Sigmoid colon (tissue), 4 donors: ENCODE measurements at regions not wholly inside any gene's neighbourhood (a gene's known extent, or its start where the extent isn't known, plus 50 kb on each side); places are given as distances from the start of the nearest gene placed in this dataset.

ENCODE experiments used
- CTCF ChIP-seq, 4 experiments: fragments of 450-650 bp in 3 of 4; fragments of 200-600 bp in 1 of 4; IDR thresholded peaks; one replicate each; pipeline ENCODE4 v1.5.1; 2016 to 2019; ENCODE audit warnings: antibody characterized with exemption in 4 of 4, mild to moderate bottlenecking in 3 of 4, moderate library complexity in 2 of 4
- EP300 ChIP-seq, 4 donors: sonication (generic); formaldehyde crosslinking; IDR thresholded peaks; one replicate each; pipeline ENCODE4 v1.6.1; 2017; ENCODE audit warnings: antibody characterized with exemption in 4 of 4
- POLR2A ChIP-seq, 2 donors: fragments of 450-650 bp; IDR thresholded peaks; one replicate each; pipeline ENCODE4 v1.6.1; 2016; ENCODE audit warnings: antibody characterized with exemption in 2 of 2, mild to moderate bottlenecking in 2 of 2, moderate library complexity in 2 of 2

GRCh38 chr12:116435984-116436383, 123.2 kb upstream of the MAP1LC3B2 start:
- TF ChIP-seq CTCF (IDR thresholded peaks at IDR 0.05) (no peak), EP300 (IDR thresholded peaks at IDR 0.05) (no peak), POLR2A (IDR thresholded peaks at IDR 0.05) (no peak)
